ENCODE measurements at regions not wholly inside any gene's neighbourhood (a gene's known extent, or its start where the extent isn't known, plus 50 kb on each side); places are given as distances from the start of the nearest gene placed in this dataset.

DNA sequence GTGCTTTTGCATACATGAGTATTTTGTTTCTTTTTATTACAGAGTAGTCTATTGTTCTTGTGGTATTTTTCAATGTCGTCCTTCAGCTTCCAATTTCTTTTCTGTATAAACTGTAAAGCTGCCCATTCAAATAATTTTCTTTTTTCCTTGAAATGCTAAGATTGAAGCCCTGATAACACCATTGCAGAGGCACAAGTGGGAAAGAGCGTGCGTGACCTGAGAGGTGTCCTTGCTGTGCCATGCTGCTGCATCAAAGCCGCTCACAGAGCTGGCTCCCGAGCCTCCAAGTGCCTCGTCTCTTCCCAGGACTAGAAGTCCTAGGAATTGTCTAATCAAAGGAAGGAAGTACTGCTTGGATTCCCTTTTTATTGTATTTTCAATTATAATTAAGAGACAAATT is 101.9 kb upstream of the PFN2 start:
- TF ChIP-seq PHF8 (conservative IDR thresholded peaks at IDR 0.05; ENCODE audit: low read depth, low read length): no peak
- no peak for TF ChIP-seq KDM4A (IDR thresholded peaks at IDR 0.05; ENCODE audit: low read depth, low read length, severe bottlenecking)
- TF ChIP-seq, protein P1, sequence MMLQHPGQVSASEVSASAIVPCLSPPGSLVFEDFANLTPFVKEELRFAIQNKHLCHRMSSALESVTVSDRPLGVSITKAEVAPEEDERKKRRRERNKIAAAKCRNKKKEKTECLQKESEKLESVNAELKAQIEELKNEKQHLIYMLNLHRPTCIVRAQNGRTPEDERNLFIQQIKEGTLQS (IDR thresholded peaks at IDR 0.05; ENCODE audit: insufficient read depth, low read depth, low read length): no peak
- TF ChIP-seq RNF2 (IDR thresholded peaks at IDR 0.05; ENCODE audit: borderline replicate concordance, low read depth, low read length, missing control alignments, poor library complexity, severe bottlenecking): no peak
- no peak for TF ChIP-seq GTF2F1 (IDR thresholded peaks at IDR 0.05; ENCODE audit: borderline replicate concordance, low read depth, low read length)
- no peak for TF ChIP-seq SP2 (IDR thresholded peaks at IDR 0.05; ENCODE audit: low read length)
- no peak for TF ChIP-seq KDM1A (IDR thresholded peaks at IDR 0.05; ENCODE audit: borderline replicate concordance, low read length)
- no peak for TF ChIP-seq HDAC2 (IDR thresholded peaks at IDR 0.05; ENCODE audit: borderline replicate concordance in 1 of 2, low read depth in 2 of 2, low read length in 2 of 2)
- TF ChIP-seq ASH2L (IDR thresholded peaks at IDR 0.05; ENCODE audit: low read length): no peak
- no peak for TF ChIP-seq POU5F1 (IDR thresholded peaks at IDR 0.05; ENCODE audit: low read depth, low read length)
- no peak overlapping the region for H4K5ac ChIP-seq (ENCODE audit: insufficient read length, low read depth, low read length)
- no peak overlapping the region for H4K8ac ChIP-seq (ENCODE audit: extremely low read depth, insufficient read depth, low read length)
- H2BK15ac ChIP-seq (ENCODE audit: low read length): no peak overlapping the region
- H3K79me1 ChIP-seq (ENCODE audit: low read depth, low read length): no peaks in the 10 kb centered on the region
- no peaks in the 10 kb centered on the region for H3K79me2 ChIP-seq (ENCODE audit: control insufficient read depth in 1 of 2, insufficient read depth in 2 of 2, low read length in 2 of 2)
- ChIA-PET POLR2A (ENCODE audit: partially characterized antibody) (interaction anchor here (1.1 kb wide), 1 partner anchor 15 kb away, joined by 3 read pairs; no protein-coding TSS in a partner anchor), CTCF (ENCODE audit: partially characterized antibody) (interaction anchor here (1.3 to 1.6 kb wide), 2 partner anchors 11 to 111 kb away, joined by 3 to 4 read pairs; no protein-coding TSS in a partner anchor)
- no peaks in the 10 kb centered on the region for H3K27me3 ChIP-seq (replicated peaks in 1 of 4; ENCODE audit: control insufficient read depth in 3 of 4, extremely low read depth in 1 of 4, insufficient read depth in 3 of 4, low read length in 3 of 4)
- H3K4me1 ChIP-seq (replicated peaks in 1 of 4; ENCODE audit: control insufficient read depth in 3 of 4, insufficient read depth in 4 of 4, low read length in 3 of 4): no peaks in the 10 kb centered on the region
- FAIRE-seq (no peak), DNase-seq (ENCODE audit: low read depth in 1 of 2, low spot score in 2 of 2) (no peak)
- no peak overlapping the region for H3K9ac ChIP-seq (replicated peaks in 1 of 4; ENCODE audit: extremely low read depth in 1 of 4, low read depth in 3 of 4, low read length in 3 of 4)
- H3K23me2 ChIP-seq (ENCODE audit: low read depth, low read length): no peaks in the 10 kb centered on the region
- H2AK5ac ChIP-seq (ENCODE audit: low read depth, low read length): no peak overlapping the region
- no peak overlapping the region for H4K91ac ChIP-seq (replicated peaks; ENCODE audit: insufficient read length, low read length)
- no peak overlapping the region for H2AFZ ChIP-seq (ENCODE audit: low read length)
- no peak overlapping the region for H2BK5ac ChIP-seq (ENCODE audit: low read depth, low read length)
- H3K23ac ChIP-seq (ENCODE audit: insufficient read length): no peak overlapping the region
- no peak overlapping the region for H3K4me3 ChIP-seq (ENCODE audit: extremely low read depth in 1 of 4, insufficient read depth in 2 of 4, low read depth in 3 of 4, low read length in 4 of 4)
- H3K36me3 ChIP-seq (ENCODE audit: control insufficient read depth in 2 of 4, insufficient read depth in 4 of 4, low read length in 3 of 4): no peaks in the 10 kb centered on the region
- no peaks in the 10 kb centered on the region for H4K20me1 ChIP-seq (replicated peaks in 1 of 2; ENCODE audit: control insufficient read depth in 1 of 2, insufficient read depth in 2 of 2, low read length in 2 of 2)
- no peak overlapping the region for H3K14ac ChIP-seq (ENCODE audit: insufficient read length)
- no peak overlapping the region for H2BK12ac ChIP-seq (ENCODE audit: low read depth, low read length)
- no peak overlapping the region for H3K4me2 ChIP-seq (ENCODE audit: insufficient read depth in 1 of 2, low read depth in 2 of 2, low read length in 2 of 2)
- WGBS, 2 experiments (ENCODE audit: extremely low coverage in 1 of 2, insufficient coverage in 1 of 2, insufficient read length in 1 of 2, insufficient replicate concordance in 2 of 2, low coverage in 1 of 2, low lambda C conversion rate in 2 of 2, missing lambda C conversion rate in 1 of 2): 87% methylated on average over 6 of the region's 6 CpGs; no CpG with 5 or more reads in 1 of the 2 experiments
- H3K18ac ChIP-seq (ENCODE audit: extremely low read depth, low read length): no peak overlapping the region
- no peak overlapping the region for H2BK20ac ChIP-seq (ENCODE audit: low read length)
- H3K4ac ChIP-seq (replicated peaks; ENCODE audit: insufficient read length, low read depth, low read length): no peak overlapping the region
- H3K56ac ChIP-seq (replicated peaks; ENCODE audit: insufficient read length, low read depth, low read length): no peak overlapping the region
- peaks cover 3 to 7% of the 10 kb centered on the region in 2 experiments; a peak in 1 of 4 replicates for H3K9me3 ChIP-seq (ENCODE audit: insufficient read depth in 2 of 2, low read depth in 1 of 2, low read length in 1 of 2)
- H2BK120ac ChIP-seq (replicated peaks; ENCODE audit: low read depth, low read length): no peak overlapping the region
- H3K27ac ChIP-seq (ENCODE audit: low read depth, low read length): no peak overlapping the region
